Neural progenitor cell (in vitro differentiated cells): ENCODE measurements at regions not wholly inside any gene's neighbourhood (a gene's known extent, or its start where the extent isn't known, plus 50 kb on each side); places are given as distances from the start of the nearest gene placed in this dataset.

ENCODE experiments used
- DNase-seq: peaks from one replicate; pipeline ENCODE4 v3.0.0-alpha.2; 2016; ENCODE audit warnings: low spot score
- H2AFZ ChIP-seq: fragments of 200-600 bp; sonication (generic); replicated peaks from 2 replicates; pipeline ENCODE4 v1.6.1; 2016; ENCODE audit warnings: antibody characterized with exemption
- H3F3A ChIP-seq: fragments of 200-600 bp; sonication (generic); 2 replicates; pipeline ENCODE4 v1.6.1; 2016; ENCODE audit warnings: antibody characterized with exemption, low read depth
- H3K27ac ChIP-seq: fragments of 200-600 bp; sonication (generic); 2 replicates; pipeline ENCODE4 v1.5.1; 2016; ENCODE audit warnings: mild to moderate bottlenecking
- H3K27me3 ChIP-seq: fragments of 200-600 bp; sonication (generic); 2 replicates; pipeline ENCODE4 v1.6.1; 2016; ENCODE audit warnings: mild to moderate bottlenecking, moderate library complexity
- H3K36me3 ChIP-seq: fragments of 200-600 bp; sonication (generic); 2 replicates; pipeline ENCODE4 v1.5.1; 2016
- H3K4me1 ChIP-seq: fragments of 200-600 bp; sonication (generic); 2 replicates; pipeline ENCODE4 v1.6.1; 2016; ENCODE audit warnings: mixed run types
- H3K4me2 ChIP-seq: fragments of 200-600 bp; sonication (generic); 2 replicates; pipeline ENCODE4 v1.6.1; 2016
- H3K4me3 ChIP-seq: fragments of 200-600 bp; sonication (generic); 2 replicates; pipeline ENCODE4 v1.5.1; 2016
- H3K79me2 ChIP-seq: fragments of 200-600 bp; sonication (generic); 2 replicates; pipeline ENCODE4 v1.6.1; 2016; ENCODE audit warnings: low read depth
- H3K9ac ChIP-seq: fragments of 200-600 bp; sonication (generic); 2 replicates; pipeline ENCODE4 v1.6.1; 2016
- H3K9me3 ChIP-seq: fragments of 200-600 bp; sonication (generic); 2 replicates; pipeline ENCODE4 v1.5.1; 2016; ENCODE audit warnings: low read depth
- H4K20me1 ChIP-seq: fragments of 200-600 bp; sonication (generic); 2 replicates; pipeline ENCODE4 v1.6.1; 2016; ENCODE audit warnings: low read depth
- H3K27ac Mint-ChIP-seq: 3 replicates; pipeline ENCODE4 v1.8.0; 2021; ENCODE audit warnings: mixed read lengths
- H3K27me3 Mint-ChIP-seq: 2 replicates; pipeline ENCODE4 v1.8.0; 2022; ENCODE audit warnings: low read depth, mild to moderate bottlenecking, inconsistent platforms, moderate library complexity, mixed read lengths; ENCODE audit not compliant: insufficient read depth
- H3K36me3 Mint-ChIP-seq: 3 replicates; pipeline ENCODE4 v1.8.0; 2021; ENCODE audit warnings: mixed read lengths
- H3K4me1 Mint-ChIP-seq: 3 replicates; pipeline ENCODE4 v1.8.0; 2021; ENCODE audit warnings: mixed read lengths
- H3K4me3 Mint-ChIP-seq: 3 replicates; pipeline ENCODE4 v1.8.0; 2021; ENCODE audit warnings: mild to moderate bottlenecking, moderate library complexity, mixed read lengths
- H3K9me3 Mint-ChIP-seq: 3 replicates; pipeline ENCODE4 v1.8.0; 2020; ENCODE audit warnings: mixed read lengths
- CTCF ChIP-seq: fragments of 200-600 bp; sonication (generic); IDR thresholded peaks from 2 replicates; pipeline ENCODE4 v1.5.1; 2017; ENCODE audit warnings: antibody characterized with exemption, mild to moderate bottlenecking
- EZH2 ChIP-seq: fragments of 200-600 bp; sonication (generic); IDR thresholded peaks from 2 replicates; pipeline ENCODE4 v1.6.1; 2017; ENCODE audit warnings: antibody characterized with exemption, mild to moderate bottlenecking, moderate library complexity
- EZH2phosphoT487 ChIP-seq: fragments of 200-600 bp; sonication (generic); IDR thresholded peaks from 2 replicates; pipeline ENCODE4 v1.6.1; 2017; ENCODE audit warnings: antibody characterized with exemption

GRCh38 chr20:54860716-54861115 is 385.3 kb downstream of the DOK5 start:
- peaks cover 13% of the 10 kb centered on the region for H3K4me1 Mint-ChIP-seq
- Histone ChIP-seq H3F3A (no peaks in the 10 kb centered on the region), H2AFZ (peak overlapping the region; percentile 87), H3K27me3 (no peaks in the 10 kb centered on the region), H3K9ac (no peak overlapping the region), H3K4me3 (no peak overlapping the region), H3K4me1 (peaks cover 14% of the 10 kb centered on the region), H3K4me2 (peak overlapping the region; percentile 34), H3K9me3 (no peaks in the 10 kb centered on the region), H3K27ac (no peak overlapping the region), H3K36me3 (no peaks in the 10 kb centered on the region), H4K20me1 (no peaks in the 10 kb centered on the region), H3K79me2 (no peaks in the 10 kb centered on the region)
- peak; percentile 5 for DNase-seq
- peaks cover 2% of the 10 kb centered on the region for H3K27me3 Mint-ChIP-seq
- TF ChIP-seq EZH2phosphoT487: no peak
- TF ChIP-seq EZH2: no peak
- TF ChIP-seq CTCF: no peak
- H3K9me3 Mint-ChIP-seq: peaks cover 2% of the 10 kb centered on the region
- no peaks in the 10 kb centered on the region for H3K36me3 Mint-ChIP-seq
- H3K27ac Mint-ChIP-seq: no peak overlapping the region
- no peak overlapping the region for H3K4me3 Mint-ChIP-seq

GRCh38 chr20:54856202-54856601 is 380.8 kb downstream of the DOK5 start:
- H3F3A ChIP-seq: no peaks in the 10 kb centered on the region

GRCh38 chr20:54849741-54850140 is 374.3 kb downstream of the DOK5 start:
- Histone ChIP-seq H2AFZ (no peak overlapping the region), H3K79me2 (no peaks in the 10 kb centered on the region), H3K4me2 (no peak overlapping the region), H3F3A (no peaks in the 10 kb centered on the region), H3K4me3 (no peak overlapping the region), H4K20me1 (no peaks in the 10 kb centered on the region), H3K27me3 (no peaks in the 10 kb centered on the region), H3K36me3 (no peaks in the 10 kb centered on the region), H3K27ac (no peak overlapping the region), H3K4me1 (no peaks in the 10 kb centered on the region), H3K9ac (no peak overlapping the region), H3K9me3 (no peaks in the 10 kb centered on the region)
- H3K4me1 Mint-ChIP-seq: no peaks in the 10 kb centered on the region
- H3K4me3 Mint-ChIP-seq: no peak overlapping the region
- H3K36me3 Mint-ChIP-seq: no peaks in the 10 kb centered on the region
- no peak for DNase-seq
- TF ChIP-seq CTCF: no peak
- no peak for TF ChIP-seq EZH2phosphoT487
- TF ChIP-seq EZH2: no peak
- no peak overlapping the region for H3K27ac Mint-ChIP-seq
- no peaks in the 10 kb centered on the region for H3K27me3 Mint-ChIP-seq
- no peaks in the 10 kb centered on the region for H3K9me3 Mint-ChIP-seq

More at GRCh38 chr20:54856202-54856601, 380.8 kb downstream of the DOK5 start:
- H3K4me2 ChIP-seq: no peak overlapping the region
- Mint-ChIP-seq H3K27me3 (no peaks in the 10 kb centered on the region), H3K4me1 (peaks cover 7% of the 10 kb centered on the region), H3K9me3 (no peaks in the 10 kb centered on the region), H3K4me3 (no peak overlapping the region), H3K27ac (no peak overlapping the region), H3K36me3 (no peaks in the 10 kb centered on the region)
- TF ChIP-seq EZH2phosphoT487: no peak
- no peak for TF ChIP-seq CTCF
- no peak for TF ChIP-seq EZH2
- H3K4me1 ChIP-seq: peaks cover 10% of the 10 kb centered on the region
- no peak overlapping the region for H3K4me3 ChIP-seq
- H4K20me1 ChIP-seq: no peaks in the 10 kb centered on the region
- H2AFZ ChIP-seq: no peak overlapping the region
- no peak overlapping the region for H3K9ac ChIP-seq
- no peak overlapping the region for H3K27ac ChIP-seq
- H3K36me3 ChIP-seq: no peaks in the 10 kb centered on the region
- no peaks in the 10 kb centered on the region for H3K27me3 ChIP-seq
- H3K9me3 ChIP-seq: no peaks in the 10 kb centered on the region
- H3K79me2 ChIP-seq: no peaks in the 10 kb centered on the region
- no peak for DNase-seq
